CD4-positive, alpha-beta T cell treated with Interferon alpha-2 for 1 hour (primary cell): ENCODE measurements at regions not wholly inside any gene's neighbourhood (a gene's known extent, or its start where the extent isn't known, plus 50 kb on each side); places are given as distances from the start of the nearest gene placed in this dataset.
"Not testable (repeated sequence)": the region's sequence is repeated elsewhere in the genome, so short reads cannot be mapped to it uniquely, and the experiment has no call there.

Experiments
- DNase-seq, 2 donors: peaks; one replicate each; pipeline ENCODE4 v3.0.0-alpha.2; 2020 to 2022

DNA sequence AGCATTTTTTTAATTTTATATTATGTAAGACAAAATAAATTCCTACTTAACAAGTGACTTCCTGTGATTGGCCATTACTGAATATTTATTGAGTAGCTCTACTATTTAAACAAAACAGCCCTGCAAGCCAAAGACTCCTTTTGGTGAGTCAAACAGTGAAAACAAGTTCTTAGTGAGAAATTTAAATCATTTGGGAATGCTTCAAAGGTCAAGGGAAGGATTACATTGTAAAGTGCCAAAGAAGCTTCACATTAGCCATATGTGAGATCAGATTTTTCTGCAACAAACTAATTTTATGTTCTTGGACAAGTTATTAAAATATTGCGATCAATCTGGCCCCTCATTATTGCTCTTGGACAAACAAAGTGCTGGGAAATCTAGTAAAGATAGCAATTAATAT lies 795.4 kb upstream of the MGAT4C start:
- no peak for DNase-seq

DNA sequence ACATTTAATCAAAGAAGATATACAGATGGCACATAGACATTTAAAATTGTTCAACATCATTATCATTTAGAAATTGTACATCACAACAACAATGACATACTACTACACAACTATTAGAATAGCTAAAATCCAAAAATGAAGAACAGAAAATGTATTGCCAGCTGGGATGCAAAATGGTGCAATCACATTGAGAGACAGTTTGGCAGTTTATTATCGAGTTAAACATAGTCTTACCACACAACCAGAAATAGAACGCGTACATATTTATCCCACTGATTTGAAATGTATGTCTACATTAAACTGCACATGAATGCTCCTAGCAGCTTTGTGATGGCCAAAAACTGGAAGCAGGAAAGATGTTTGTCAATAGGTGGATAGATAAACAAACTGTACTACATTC lies 791.5 kb upstream of the MGAT4C start:
- no peak for DNase-seq

DNA sequence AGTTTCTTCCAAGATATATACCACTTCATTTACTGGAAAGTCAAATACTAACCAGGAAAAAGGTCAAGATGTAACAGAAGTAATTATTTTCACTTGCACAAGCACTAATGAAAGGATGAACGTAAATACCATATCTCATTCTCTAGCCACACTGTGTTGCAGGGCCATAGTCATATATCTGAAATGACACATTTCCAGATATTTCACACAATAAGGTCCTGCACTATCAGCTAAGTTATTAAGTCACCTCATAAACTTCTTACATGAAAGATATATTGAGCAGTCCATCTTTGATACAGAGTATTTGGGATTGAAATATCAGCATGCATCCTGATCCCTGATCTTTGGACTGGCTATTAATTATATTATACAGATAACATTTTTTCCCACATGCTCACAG lies 783.3 kb upstream of the MGAT4C start:
- no peak for DNase-seq

DNA sequence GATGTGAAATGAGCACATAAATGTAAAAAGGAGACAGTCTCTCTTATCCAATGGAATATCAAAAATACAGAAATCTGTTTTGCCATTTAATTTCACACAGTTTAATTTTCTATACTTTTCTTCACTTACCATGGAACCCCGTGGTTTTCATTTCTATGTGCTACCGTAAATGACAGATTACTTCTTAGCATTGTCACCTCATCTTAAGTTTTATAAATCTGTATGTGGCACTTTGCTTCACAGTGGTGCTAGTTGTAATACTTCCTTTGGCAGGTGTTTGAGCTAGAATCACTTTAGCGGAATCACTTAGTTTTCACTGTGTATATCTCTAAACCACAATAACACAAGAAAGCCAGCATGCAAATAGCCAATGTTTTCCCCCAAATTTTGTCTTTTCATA lies 781.9 kb upstream of the MGAT4C start:
- DNase-seq: no peak

DNA sequence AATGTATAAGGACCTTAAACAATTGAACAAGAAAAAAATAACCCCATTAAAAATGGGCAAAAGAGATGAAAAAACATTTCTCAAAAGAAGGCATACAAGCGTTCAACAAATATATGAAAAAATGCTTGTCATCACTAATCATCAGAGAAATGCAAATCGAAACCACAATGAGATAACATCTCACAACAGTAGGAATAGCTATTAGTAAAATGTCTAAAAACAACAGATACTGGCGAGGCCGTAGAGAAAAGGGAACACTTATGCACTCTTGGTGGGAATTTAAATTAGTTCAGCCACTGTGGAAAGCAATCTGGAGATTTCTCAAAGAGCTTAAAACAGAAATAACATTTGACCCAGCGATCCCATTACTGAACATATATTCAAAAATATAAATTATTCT lies 769.8 kb upstream of the MGAT4C start:
- DNase-seq: no peak

DNA sequence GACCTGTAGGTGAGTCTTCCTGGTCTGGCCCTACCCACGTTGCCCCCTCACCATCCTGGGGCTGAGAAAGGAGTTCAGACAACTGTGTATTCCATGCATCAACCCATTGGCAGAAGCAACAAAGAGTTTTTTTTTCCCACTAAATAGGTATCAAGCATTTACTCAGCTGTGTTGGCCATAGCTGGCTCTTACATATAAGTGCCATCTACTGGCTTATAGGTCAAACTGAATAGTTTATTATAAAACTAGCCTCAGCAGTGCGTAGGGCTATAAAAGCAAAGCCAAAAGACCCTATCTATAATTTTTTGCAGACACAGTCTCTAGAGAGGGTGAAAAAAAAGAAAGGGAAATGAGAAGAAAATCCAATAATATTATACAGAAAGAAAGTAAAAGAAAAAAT lies 765.2 kb upstream of the MGAT4C start:
- DNase-seq: no peak

DNA sequence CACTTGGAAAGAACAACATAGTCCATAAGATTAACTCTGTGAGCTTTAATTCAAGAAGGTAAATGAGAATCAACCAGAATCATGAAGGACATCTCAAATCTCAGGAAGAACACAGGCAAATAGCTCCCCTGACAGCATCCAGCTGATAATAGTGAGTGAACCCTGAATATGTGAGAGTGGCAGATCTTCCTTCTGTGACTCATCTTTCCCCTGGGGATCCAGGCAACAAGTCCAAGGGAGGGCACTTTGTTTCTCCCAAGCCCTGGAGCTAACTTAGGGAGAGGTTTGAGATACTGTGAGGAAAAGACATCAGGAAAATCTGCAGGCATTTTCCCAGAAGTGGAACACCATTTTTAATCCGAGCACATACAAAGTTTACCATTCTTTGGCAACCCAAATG lies 763.9 kb upstream of the MGAT4C start:
- no peak for DNase-seq

DNA sequence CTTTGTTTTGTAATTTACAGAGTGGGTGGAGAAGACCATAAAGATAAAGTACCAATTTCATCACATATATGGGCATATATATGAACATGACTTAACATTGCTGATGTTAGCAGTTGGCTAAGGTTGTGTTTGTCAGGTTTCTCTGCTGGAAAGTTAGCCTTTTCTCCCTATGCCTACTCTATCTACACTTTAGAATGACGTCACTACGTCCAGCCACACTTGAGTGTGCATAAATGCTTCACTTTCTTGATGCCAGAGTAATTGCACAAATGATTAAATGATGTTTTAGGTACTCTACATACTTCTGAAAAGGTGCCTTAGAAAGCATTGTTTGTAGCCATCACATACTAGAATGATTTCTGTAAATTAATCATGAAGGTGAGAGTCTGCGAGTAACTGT lies 759.2 kb upstream of the MGAT4C start:
- no peak for DNase-seq

DNA sequence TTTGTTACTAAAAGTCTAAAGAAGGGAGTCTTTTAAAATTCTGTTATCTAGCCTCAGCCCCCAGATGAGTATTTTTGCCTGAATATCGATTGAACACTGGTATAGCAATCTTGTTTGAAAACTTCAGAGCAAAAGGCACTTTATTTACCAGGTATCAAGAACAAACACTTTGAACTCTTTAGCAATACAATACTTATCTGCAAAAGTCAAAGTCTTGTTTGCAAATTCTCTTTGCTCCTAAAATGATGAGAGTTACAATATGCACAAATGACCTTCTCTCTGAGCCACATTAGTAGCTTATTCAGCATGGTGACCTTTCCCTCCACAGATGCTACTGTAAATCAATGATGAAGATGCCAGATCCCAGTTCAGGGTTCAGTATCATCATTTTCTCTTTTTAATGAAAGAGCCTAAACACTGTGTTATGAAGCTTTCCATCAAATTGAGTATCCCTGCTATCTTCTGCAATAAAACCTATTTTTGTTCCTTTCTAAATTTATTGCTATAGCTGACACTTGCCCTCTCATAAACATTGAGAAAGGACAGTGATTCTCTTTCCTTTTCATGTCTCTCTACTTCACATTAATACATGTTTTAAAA lies 752.7 kb upstream of the MGAT4C start:
- DNase-seq: no peak

DNA sequence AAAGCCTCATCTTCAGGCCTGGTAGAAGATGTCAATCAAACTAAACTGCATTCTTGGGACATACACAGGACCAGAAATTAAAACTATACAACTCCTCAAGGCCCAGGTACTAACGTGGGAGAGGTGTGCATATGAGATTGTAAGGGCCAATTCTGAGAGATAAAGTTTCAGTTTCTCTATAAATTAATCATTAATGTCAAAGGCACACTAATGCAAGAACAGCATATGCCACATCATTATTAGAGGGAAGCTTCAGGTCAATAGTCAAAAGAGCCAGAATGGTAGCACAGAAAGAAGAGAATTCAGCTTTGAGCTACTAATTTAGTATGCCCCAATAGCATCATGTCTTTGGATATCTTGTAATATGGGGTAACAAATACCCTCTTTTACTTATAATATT lies 744.9 kb upstream of the MGAT4C start:
- DNase-seq: no peak

DNA sequence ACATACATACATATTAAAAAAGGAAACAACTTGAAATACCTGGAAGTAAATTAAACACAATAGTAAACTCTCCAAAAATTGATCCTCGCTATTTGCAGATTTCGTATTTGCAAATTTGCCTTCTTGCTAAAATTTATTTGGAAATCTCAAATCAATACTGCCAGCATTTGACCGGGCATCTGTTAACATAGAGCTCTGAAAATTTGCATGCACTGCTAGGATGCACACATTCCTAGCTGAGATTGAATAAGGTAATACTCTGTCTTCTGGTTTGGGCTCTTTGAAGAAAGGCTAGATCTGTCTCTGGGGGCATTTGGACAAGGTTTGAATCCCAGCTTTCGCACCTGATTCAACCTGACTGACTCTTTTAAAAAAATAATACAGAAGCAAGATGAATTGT lies 729.1 kb upstream of the MGAT4C start:
- no peak for DNase-seq

DNA sequence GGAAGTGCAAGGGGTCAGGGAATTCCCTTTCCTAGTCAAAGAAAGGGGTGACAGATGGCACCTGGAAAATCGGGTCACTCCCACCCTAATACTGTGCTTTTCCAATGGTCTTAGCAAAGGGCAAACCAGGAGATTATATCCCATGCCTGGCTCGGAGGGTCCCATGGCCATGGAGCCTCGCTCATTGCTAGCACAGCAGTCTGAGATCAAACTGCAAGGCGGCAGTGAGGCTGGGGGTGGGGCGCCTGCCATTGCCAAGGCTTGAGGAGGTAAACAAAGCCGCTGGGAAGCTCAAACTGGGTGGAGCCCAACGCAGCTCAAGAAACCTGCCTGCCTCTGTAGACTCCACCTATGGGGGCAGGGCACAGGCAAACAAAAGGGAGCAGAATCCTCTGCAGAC lies 714.4 kb upstream of the MGAT4C start:
- not testable (repeated sequence) for DNase-seq

DNA sequence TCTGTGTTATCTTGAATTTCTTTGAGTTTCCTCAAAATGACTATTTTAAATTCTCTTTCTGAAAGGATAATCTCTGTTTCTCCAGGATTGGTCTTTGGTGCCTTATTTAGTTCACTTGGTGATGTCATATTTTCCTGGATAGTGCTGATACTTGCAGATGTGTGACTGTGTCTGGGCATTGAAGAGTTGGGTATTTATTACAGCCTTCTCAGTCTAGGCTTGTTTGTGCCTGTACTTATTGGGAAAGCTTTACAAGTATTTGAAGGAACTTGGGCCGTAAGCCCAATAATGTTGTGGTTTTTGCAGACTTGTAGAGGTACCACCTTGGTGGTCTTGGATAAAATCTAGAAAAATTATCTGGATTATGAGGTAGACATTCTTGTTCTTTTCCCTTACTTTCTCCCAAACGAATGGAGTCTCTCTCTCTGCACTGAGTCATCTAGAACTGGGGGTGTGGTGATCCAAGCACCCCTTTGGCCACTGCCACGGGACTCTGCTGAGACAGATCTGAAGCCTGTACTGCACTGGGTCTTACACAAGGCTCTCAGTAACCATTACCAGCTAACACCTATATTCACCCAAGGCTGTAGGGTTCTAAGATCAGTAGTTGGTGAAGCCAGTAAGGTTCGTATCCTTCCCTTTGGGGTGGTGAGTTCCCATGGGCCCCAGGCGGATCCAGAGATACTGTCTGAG lies 703.7 kb upstream of the MGAT4C start:
- DNase-seq: no peak

DNA sequence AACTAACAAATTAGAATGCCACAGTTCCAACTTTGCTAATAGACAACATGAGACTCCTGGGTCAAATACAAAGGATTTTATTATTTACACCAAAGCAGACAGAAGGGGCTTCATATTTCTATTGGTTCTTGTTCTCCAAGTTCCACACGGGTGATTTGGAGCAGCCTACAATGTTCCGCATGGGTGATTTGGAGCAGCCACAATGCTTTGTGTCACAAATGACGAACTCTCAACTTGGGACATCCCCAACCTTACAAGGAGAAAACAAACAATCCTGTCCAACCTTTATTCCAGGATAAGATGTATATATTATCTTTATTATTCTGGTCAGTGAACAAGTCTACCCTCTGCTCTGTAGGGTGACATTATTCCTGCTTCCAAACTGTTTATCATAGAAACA lies 694.3 kb upstream of the MGAT4C start:
- DNase-seq: no peak

DNA sequence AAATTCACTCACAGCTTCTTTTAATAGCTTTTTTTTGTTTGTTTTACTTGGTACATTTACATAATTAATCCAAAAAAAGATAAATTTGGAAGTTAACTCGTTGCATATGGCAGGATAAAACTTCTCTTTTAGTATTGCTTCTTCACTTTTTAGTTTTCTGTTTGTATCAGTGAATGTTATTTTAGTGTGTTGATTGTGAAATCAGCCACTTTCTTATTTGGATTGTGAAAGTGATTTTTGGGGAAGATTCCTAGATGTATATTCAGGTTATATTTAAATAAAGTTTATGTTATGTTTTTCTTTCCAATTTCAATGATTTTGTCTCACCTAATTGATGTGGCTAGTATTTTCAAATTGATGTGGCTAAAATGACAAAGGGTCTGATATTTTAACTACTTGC lies 693.9 kb upstream of the MGAT4C start:
- no peak for DNase-seq

DNA sequence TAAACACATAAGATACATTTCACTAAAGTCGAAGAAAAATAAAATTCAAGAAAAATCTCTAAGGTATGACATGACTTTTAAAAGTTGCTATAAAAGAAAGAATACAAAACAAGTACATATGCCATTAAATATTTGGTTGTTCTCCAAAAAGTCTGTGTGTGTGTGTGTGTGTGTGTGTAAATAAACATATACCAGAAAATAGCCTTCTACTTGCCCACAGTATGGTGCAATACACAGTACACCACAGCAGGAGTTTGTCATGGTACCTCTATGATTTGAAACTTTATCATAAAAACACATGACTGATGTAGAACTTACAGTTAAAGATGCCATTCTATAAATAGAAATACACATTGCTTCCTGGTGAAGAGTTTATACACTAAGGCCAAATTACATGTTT lies 692.7 kb upstream of the MGAT4C start:
- DNase-seq: no peak

DNA sequence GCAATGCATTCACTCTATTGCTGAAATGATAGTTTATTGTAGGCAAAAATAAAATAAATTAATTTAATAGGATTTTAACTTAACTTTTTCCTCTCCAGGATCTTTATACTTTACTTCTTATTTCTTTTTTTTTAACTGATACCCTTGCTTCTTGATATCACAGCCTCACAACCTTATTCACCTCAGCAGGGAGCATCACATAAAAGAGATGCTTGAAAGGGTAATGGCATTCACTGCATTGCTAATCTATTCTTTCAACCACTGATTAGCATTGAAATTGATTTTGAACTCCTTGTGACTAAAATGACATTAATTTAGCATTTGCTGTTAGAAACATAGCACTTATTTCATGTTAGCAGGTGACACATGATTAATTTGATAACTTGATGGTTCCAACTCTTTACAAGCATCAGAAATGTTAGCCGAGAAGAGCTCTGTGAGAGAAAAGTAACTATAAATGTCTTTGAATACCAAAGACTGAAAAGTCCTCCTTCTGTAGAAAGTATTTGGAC lies 689.5 kb upstream of the MGAT4C start:
- no peak for DNase-seq

DNA sequence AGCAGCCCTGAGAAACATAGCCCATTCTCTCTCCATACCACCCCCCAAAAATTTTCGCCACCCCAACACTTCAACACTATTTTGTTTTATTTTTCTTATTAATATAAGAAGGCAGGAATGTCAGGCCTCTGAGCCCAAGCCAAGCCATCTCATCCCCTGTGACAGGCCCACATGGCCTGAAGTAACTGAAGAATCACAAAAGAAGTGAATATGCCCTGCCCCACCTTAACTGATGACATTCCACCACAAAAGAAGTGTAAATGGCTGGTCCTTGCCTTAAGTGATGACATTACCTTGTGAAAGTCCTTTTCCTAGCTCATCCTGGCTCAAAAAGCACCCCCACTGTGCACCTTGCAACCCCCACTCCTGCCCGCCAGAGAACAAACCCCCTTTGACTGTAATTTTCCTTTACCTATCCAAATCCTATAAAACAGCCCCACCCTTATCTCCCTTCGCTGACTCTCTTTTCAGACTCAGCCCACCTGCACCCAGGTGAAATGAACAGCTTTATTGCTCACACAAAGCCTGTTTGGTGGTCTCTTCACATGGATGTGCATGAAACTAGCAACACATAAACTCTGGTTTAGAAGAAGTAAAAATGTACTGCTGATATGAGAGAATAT lies 688.1 kb upstream of the MGAT4C start:
- DNase-seq: not testable (repeated sequence)

DNA sequence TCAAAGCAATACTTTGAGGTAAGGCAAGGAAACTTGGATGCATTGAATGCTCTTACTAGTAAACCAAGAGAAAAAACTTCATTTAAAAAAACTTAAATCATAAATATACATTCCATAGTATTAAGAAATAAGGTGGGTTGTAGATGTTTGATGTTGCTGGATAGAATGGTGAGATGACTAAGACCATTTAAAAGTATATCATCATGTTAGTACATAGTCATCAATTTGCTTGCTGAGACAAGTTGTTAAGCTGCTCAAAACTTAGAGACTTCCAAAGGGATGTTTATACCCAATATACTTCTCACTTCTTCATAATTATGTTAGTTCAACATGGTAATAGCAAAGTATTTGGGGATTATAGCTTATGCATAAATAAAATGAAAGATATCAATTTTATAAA lies 675.5 kb upstream of the MGAT4C start:
- no peak for DNase-seq

DNA sequence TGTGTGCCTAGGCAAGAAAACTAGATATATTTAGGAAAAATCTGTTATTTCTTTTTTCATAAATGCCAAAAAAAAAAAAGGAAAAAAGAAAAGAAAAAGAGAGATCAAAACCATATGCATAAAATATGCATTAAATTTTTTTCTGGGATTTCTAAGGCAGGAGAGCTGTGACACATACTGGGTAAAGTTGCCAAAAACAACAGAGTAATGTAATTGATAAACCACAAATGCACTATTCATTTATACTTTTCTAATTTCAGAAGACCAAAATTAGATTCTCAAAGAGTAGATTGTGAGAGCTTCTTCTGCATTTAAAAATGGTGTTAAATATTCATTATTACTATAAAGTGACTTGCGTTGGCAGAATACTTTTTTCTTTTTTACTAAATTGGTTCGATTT lies 673.8 kb upstream of the MGAT4C start:
- DNase-seq: no peak

DNA sequence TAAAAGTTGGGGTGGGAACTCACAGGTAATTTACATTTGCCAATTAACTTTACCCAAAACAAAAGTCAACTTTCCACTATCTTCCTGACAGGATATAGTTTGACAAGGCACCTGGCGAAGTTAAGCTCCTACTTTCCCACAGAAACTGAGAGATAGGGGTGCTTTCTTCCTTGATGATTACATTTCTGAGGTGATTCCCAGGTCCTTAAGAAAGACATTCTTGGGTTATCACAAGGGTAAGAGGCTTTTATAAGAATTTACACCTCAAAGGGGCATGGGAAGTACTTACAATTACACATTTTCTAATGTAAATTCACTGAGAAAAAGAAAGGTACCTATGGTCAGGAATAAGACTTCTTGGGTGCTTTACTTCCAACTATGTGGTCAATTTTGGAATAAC lies 660.9 kb upstream of the MGAT4C start:
- no peak for DNase-seq

DNA sequence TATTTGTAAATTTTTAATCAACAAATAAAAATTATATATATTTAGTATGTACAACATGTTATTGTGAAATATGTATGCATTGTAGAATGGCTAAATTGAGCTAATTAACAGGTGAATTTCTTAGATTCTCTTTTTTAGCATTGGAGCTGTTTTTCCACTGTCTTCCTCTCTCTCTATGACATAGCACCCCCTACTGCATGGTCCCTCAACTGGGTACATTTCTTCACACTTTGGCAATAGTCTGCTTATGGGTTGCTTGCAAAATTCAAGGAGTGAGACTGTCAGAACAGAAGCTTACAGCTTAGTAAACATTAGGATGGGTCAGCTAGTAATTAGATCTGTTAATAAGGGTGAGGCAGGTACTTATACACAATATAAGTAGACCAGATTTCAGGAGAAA lies 658.5 kb upstream of the MGAT4C start:
- DNase-seq: no peak

DNA sequence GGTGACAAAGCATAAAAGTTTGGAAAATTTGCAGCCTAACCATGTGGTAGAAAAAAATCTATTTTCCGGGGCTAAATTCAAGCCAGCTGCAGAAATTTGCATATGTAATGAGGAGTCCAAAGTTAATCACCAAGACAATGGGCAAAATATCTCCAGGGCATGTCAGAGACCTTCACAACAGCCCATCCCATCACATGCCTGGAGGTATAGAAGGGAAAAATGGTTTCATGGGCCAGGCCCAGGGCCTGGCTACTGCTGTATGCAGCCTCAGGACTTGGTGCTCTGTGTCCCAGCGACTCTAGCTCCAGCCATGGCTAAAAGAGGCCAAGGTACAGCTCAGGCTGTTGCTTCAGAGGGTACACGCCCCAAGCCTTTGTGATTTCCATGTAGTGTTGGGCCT lies 655.8 kb upstream of the MGAT4C start:
- no peak for DNase-seq

DNA sequence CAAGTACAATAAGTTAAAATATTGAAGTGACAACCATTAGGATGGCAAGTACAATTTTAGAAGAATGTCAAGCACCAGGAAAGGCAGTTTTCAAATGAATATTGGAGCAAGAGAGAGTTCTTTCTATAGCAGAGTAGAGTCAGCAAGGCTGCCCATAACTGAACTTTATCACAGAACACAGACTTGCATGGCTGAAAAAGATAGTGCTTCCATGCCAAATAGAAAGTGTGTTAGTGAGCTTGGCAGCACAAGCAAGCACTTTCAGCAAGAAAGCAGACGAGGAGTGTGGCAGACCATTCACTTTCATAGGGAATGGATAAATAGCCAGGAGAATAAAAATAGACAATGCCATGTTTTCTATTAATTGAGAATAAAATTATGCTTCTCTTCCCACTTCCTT lies 647.0 kb upstream of the MGAT4C start:
- no peak for DNase-seq

DNA sequence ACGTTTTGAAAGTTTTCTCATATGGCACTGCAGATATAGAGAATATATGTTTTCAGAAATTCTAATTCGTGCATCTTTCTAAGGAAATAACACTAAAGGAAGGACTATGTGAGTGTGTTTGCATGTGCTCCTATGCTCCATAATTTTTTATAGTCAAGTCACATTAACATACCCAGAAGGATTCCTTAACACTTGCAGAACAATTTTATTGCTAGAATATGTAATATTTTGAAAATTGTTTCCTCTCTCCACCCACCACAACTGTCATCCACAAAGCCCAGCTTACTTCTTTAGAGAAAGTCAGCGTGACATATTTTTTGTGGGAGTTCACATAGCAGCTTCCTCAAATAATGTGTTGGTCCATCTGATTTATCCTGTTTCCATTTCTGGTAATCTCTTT lies 604.6 kb upstream of the MGAT4C start:
- no peak for DNase-seq
